Dendritic cell treated with granulocyte-macrophage colony-stimulating factor and Interleukin-4, amounts not matched to agents 40 ng/mL and 50 ng/mL, for 4 days (primary cell): ENCODE measurements at regions not wholly inside any gene's neighbourhood (a gene's known extent, or its start where the extent isn't known, plus 50 kb on each side); places are given as distances from the start of the nearest gene placed in this dataset.

Experiments used
- H3K27ac Mint-ChIP-seq: one replicate; pipeline ENCODE4 v1.8.0; 2022; ENCODE audit warnings: mild to moderate bottlenecking, mixed read lengths
- H3K27me3 Mint-ChIP-seq: one replicate; pipeline ENCODE4 v1.8.0; 2022; ENCODE audit warnings: mild to moderate bottlenecking, mixed read lengths
- H3K36me3 Mint-ChIP-seq: one replicate; pipeline ENCODE4 v1.8.0; 2022; ENCODE audit warnings: low read depth, mixed read lengths
- H3K4me1 Mint-ChIP-seq: one replicate; pipeline ENCODE4 v1.8.0; 2022; ENCODE audit warnings: low read depth, mixed read lengths
- H3K4me3 Mint-ChIP-seq: one replicate; pipeline ENCODE4 v1.8.0; 2022; ENCODE audit warnings: mild to moderate bottlenecking, moderate library complexity, mixed read lengths
- H3K9me3 Mint-ChIP-seq: one replicate; pipeline ENCODE4 v1.8.0; 2022; ENCODE audit warnings: mixed read lengths
- intact Hi-C: fragments of 100-400 bp; cut with micrococcal nuclease; formaldehyde crosslinking; loops from one replicate; pipeline ENCODE4 v1.15.0; 2022

DNA sequence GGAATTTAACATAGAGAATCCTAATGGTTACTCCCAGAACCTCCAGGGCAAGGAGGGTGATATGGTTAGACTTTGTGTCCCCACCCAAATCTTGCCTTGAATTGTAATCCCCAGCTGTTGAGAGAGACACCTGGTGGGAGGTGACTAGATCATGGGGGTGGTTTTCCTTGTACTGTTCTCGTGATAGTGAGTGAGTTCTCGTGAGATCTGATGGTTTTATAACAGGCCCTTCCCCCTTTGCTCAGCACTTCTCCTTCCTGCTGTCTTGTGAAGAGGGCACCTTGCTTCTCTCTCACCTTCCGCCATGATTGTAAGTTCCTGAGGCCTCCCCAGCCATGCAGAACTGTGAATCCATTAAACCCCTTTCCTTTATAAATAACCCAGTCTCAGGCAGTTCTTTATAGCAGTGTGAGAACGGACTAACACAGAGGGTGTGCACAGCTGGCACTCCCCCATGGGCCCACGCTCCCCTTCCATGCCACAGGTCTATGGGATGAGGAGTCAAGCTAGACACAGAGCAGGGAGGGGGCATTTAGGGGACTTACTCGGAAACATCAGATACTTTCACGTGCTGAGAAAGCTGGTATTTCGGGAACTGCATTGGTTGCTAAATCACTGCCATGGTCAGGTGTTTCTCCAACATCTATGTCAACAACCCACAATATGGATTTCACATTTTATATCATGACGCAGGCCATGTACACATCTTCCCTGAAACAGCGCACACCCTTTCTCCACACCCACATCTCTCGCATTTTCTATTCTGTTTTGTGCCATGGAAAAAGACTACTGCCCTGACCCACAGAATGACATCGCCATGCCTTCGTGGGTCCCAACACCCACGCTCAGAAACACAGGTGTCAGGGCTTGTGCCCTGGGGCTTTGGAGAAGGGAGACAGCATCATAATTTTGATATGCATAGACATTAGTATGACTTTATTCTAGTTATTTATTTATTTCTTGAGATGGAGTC lies 199.1 kb upstream of the GSE1 start:
- H3K27ac Mint-ChIP-seq: no peak overlapping the region
- H3K9me3 Mint-ChIP-seq: peaks cover 11% of the 10 kb centered on the region
- H3K4me3 Mint-ChIP-seq: no peak overlapping the region
- no peaks in the 10 kb centered on the region for H3K36me3 Mint-ChIP-seq
- intact Hi-C loops: no loop called here
- peaks cover 9% of the 10 kb centered on the region for H3K27me3 Mint-ChIP-seq
- no peaks in the 10 kb centered on the region for H3K4me1 Mint-ChIP-seq

DNA sequence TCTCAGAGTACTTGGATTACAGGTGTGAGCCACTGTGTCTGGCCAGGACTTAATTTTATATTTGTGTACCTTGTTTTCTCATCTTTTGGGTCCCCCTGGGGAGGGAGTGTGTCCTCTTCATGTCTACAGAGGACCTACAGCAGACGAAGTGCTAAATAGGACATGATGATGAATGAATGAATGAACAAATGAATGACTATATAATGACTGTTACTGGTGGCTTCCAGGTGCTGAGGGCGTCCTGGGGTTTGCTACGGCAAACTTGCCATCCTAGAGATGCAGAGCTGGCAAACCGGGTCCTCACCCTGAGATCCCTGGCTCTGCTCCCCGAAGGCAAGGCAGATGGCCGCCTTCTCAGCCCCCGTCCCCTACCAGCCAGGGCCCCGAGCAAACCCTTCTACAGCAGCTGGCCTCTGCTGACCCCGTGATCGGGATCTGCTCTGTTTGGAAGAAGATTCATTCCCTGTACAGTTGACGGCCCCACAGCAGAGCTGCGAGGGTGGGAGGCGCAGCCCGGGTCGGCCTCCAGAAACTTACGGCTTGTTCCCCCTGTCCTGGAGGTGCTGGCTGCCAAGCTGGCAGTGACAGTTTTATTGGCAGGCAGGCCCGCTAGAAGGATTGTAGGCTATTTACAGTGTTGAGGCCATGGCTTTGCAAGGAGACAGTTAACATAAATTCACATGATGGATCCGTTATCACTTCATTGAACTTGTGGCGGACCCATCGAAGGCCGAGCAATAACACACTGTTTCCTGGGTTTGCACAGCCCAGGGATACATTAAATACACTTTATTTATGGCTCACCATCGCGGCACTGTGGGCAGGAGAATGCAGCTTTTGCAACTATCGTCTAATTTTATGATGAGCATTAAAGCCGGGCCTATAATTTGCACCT lies 197.7 kb upstream of the GSE1 start:
- Mint-ChIP-seq H3K36me3 (no peaks in the 10 kb centered on the region), H3K27me3 (peaks cover 12% of the 10 kb centered on the region), H3K4me1 (no peaks in the 10 kb centered on the region), H3K4me3 (no peak overlapping the region), H3K9me3 (peaks cover 11% of the 10 kb centered on the region), H3K27ac (no peak overlapping the region)
- intact Hi-C loops: no loop called here

DNA sequence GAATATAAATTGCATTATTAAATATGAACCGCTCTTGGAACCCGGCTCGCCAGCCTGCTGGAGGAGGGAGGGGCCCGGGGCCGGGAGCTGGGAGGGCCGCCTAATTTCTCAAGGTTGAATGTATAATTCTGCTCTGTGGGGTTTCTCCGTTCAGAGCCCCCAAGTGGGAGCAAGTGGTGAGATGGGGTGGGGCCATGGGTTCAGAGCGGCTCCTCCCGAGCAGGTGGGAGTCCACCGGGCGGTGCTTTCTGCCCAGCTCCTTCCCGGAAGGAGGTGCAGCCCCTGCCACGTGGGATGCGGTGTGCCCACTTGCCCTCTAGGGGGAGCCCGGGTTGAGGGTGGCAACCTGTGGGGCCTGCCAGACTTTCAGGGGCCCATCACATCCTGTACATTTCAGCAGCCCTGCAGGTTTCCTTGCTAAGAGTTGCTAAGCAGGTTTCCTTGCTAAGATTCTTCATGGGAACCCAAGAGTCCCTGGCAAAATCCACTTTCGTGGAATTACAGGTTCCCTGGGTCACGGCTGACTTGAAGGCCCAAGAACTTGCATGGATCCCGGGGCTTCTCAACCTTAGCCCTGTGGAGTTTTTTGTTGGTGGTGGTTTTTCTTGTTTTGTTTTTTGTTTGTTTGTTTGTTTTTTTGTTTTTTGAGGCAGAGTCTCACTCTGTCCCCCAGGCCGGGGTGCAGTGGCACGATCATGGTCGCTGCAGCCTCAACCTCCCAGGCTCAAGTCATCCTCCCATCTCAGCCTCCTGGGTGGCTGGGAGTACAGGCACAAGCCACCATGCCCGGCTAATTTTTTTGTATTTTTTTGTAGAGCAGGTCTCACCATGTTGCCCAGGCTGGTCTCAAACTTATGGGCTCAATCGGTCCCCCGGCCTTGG lies 196.7 kb upstream of the GSE1 start:
- Mint-ChIP-seq H3K4me3 (no peak overlapping the region), H3K9me3 (peaks cover 11% of the 10 kb centered on the region), H3K4me1 (peaks cover 6% of the 10 kb centered on the region), H3K27me3 (peaks cover 16% of the 10 kb centered on the region), H3K36me3 (no peaks in the 10 kb centered on the region), H3K27ac (no peak overlapping the region)
- intact Hi-C loops: no loop called here

DNA sequence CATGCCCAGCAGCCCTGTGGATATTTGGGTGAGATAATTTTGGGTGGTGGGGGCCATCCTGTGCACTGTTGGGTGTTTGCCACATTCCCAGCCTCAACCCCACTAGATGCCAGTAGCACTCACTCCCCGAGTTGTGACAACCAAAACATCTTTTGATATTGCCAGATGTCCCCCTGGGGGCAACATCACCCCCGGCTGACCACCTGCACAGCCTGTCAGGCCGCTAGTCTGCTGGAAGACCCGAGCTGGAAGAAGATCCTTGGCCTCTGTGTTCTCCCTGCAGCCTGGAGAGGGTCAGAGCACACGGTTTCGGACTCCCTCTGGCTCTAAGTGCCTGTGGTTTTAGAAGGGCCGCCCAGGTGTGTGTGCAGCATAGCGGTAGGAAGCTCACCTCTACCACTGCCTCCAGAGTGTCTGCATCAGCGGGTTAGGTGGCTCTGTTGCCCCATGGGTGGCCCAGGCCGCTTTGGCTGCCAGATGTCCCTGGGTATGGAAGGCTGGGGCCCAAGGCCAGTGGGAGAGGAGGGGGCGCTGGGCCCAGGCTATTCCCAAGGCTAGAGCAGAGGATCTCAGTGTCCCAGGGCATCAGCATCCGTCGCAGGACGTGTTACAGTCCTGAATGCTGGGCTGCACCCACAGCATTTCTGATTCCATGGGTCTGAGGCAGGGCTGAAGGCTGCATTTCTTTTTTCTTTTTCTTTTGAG lies 195.8 kb upstream of the GSE1 start:
- intact Hi-C loops: no loop called here
- peaks cover 23% of the 10 kb centered on the region for H3K27me3 Mint-ChIP-seq
- H3K9me3 Mint-ChIP-seq: peaks cover 11% of the 10 kb centered on the region
- H3K36me3 Mint-ChIP-seq: no peaks in the 10 kb centered on the region
- H3K4me1 Mint-ChIP-seq: peaks cover 6% of the 10 kb centered on the region
- H3K27ac Mint-ChIP-seq: no peak overlapping the region
- H3K4me3 Mint-ChIP-seq: no peak overlapping the region

DNA sequence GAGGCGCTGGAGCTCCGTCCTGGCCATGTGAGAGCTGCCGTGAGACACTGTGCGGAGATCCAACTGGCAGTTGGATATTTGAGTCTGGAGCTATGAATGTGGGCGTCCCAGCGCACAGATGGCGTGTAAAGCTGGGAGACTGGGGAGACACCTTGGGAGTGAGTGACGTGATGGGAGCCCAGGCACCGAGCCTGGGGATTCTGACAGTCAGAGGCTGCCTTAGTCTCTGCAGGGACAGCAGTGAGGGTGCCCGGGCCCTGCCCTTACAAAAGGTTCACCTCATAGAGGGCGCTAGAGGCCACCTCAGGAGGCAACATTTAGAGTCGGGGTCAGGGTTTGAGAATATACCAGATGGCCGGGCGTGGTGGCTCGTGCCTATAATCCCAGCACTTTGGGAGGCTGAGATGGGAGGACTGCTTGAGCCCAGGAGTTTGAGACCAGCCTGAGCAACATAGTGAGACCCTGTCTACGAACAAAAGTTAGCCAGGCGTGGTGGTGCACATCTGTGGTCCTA lies 194.1 kb upstream of the GSE1 start:
- Mint-ChIP-seq H3K9me3 (peaks cover 3% of the 10 kb centered on the region), H3K27ac (peak overlapping the region; percentile 12), H3K27me3 (peaks cover 34% of the 10 kb centered on the region), H3K4me3 (no peak overlapping the region), H3K4me1 (peaks cover 6% of the 10 kb centered on the region), H3K36me3 (no peaks in the 10 kb centered on the region)
- intact Hi-C loops: no loop called here

DNA sequence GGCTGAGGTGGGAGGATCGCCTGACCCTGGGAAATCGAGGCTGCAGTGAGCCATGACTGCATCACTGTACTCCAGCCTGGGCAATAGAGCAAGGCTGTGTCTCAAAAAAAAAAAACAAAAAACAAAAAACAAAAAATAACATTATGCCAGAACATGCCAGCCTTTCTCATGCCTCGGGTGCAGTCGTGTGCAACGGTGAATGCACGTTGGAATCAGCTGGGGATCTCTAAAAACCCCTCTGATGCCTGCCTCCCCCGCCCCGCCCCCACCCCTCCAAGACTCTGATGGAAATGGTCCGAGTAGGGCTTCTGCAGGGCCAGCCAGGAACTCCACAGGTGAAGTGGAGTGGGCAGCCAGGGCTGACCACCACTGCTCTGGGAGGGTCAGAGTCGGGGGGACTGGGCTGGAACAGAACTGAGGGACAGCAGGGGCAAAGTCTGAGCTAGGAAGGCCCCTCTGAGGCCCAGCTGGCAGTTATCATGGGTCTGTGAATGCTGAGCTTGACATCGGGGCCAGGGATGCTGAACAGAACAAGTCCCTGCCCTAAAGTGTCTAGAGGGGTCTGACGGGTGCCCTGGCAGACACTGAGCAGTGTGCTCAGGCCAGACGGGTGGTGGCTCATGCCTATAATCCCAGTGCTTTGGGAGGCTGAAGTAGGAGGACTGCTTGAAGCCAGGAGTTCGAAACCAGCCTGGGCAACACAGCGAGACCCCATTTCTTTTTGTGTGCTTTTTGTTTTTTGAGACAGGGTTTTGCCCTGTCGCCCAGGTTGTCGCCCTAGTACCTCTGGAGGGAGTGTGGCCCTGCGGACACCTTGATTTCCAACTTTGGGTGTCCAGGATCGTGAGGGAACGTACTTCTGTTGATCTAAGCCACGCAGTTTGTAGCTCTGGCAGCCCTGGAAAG lies 193.4 kb upstream of the GSE1 start:
- intact Hi-C loops: loop anchor here (2.0 to 10.0 kb wide), 3 partner anchors 143 to 295 kb away; no protein-coding TSS in a partner anchor
- Mint-ChIP-seq H3K36me3 (no peaks in the 10 kb centered on the region), H3K27ac (no peak overlapping the region), H3K4me3 (no peak overlapping the region), H3K4me1 (peaks cover 6% of the 10 kb centered on the region), H3K9me3 (no peaks in the 10 kb centered on the region), H3K27me3 (peaks cover 35% of the 10 kb centered on the region)

DNA sequence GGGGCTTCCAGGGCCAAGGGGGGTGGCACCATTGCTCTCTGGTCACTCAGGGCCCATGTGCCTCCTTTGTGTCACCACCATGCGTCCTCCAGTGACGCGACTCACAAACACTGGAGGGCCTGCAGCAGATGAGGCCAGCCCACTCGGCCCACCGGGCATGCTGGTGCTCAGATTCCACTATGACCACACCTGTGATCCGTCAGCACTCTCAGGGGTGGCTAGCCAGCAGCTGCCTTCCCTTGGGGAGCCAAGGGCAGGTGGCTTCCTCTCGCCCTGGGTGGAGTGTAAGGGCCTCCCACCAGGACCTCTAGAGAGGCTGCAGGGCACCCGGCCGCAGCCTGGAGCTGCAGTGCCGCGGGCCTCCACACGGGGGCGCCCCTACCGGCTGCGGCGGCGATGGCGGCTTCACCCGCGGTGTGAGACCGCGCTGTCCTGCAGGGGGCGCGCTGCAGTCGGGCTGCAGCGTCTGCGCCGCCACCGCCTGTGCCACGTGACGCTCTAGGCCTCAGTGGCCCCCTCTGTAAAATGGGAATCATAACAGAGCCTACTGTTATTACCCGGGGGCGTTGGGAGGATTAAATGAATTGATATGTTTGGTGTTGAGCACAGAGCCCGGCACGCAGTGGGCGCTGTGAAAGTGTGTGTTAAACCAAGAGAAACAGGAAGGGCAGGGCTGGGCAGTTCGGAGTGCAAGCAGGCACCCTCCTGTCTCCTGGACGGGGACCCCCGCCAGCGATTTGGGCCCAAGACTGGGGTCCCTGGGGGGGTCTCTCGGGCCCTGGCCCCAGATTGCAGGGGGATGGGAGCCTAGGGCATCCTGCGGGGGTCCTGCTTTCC lies 192.4 kb upstream of the GSE1 start:
- H3K27ac Mint-ChIP-seq: no peak overlapping the region
- peaks cover 40% of the 10 kb centered on the region for H3K27me3 Mint-ChIP-seq
- intact Hi-C loops: loop anchor here (2.0 to 10.0 kb wide), 3 partner anchors 142 to 294 kb away; no protein-coding TSS in a partner anchor
- H3K4me3 Mint-ChIP-seq: no peak overlapping the region
- peaks cover 6% of the 10 kb centered on the region for H3K4me1 Mint-ChIP-seq
- no peaks in the 10 kb centered on the region for H3K36me3 Mint-ChIP-seq
- no peaks in the 10 kb centered on the region for H3K9me3 Mint-ChIP-seq

DNA sequence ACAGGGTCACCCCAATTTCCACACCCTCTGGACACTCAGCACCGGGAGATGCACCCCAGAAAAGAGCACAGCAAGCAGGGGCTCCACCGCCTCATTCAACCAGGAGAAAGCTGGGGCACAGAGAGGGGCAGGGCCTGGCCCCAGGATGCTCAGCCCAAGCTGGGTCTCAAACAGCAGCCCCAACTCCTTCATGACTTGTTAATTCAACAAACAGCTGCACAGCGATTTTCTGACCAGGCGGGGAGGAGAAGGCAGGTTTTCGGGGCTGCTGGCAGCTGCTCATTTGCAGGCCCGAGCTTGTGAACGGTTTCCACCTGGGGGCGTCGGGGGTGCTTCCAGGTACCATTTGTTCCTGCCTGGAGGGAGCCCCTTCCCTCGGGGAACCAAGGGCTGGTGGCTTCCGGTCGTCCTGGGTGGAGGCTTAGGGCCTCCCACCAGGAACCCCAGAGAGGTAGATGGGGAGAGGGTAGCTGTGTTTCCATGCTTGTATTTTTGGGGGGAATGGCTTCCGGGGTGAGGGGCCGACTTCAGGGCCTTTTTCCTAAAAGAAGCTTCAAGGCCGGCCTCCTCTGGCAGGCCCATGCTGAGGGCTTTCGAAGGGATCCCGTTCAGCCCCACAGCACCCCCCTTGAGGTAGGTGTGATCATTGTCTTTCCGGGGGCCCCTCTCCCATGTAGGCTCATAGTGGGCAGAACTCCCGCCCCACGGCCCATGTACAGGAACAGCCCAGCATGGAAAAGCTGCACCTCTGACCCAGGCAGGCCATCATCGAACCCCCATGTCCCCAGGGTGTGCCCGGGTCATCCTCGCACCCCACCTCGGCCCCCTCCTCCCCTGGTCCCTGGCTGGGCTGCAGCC lies 191.6 kb upstream of the GSE1 start:
- peaks cover 6% of the 10 kb centered on the region for H3K4me1 Mint-ChIP-seq
- intact Hi-C loops: loop anchor here (2.0 to 10.0 kb wide), 3 partner anchors 141 to 293 kb away; no protein-coding TSS in a partner anchor
- no peak overlapping the region for H3K27ac Mint-ChIP-seq
- H3K9me3 Mint-ChIP-seq: no peaks in the 10 kb centered on the region
- H3K27me3 Mint-ChIP-seq: peaks cover 44% of the 10 kb centered on the region
- H3K4me3 Mint-ChIP-seq: no peak overlapping the region
- no peaks in the 10 kb centered on the region for H3K36me3 Mint-ChIP-seq

DNA sequence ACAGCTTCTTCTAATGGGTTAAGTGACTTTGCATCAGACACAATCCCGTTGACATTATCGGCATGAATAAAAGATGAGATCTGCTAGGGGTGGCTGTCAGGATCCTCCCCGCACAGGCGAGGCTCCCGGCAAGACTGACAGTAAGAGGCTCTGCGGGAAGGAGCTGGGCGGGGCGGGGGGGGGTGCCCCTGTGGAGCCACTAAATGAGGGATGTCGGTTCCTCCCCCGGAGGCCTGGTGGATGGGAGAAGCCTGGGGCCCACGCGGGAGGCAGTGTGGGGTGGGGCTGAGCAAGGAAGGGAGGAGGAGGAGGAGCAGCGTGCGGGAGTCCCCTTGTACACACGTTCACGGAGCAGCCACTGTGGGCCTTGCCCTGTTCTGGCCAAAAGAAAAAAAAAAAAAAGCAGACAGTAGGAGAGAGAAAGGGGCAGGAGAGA lies 190.9 kb upstream of the GSE1 start:
- Mint-ChIP-seq H3K27ac (no peak overlapping the region), H3K36me3 (no peaks in the 10 kb centered on the region), H3K4me1 (peaks cover 6% of the 10 kb centered on the region), H3K27me3 (peaks cover 45% of the 10 kb centered on the region), H3K4me3 (no peak overlapping the region), H3K9me3 (no peaks in the 10 kb centered on the region)
- intact Hi-C loops: loop anchor here (10.0 kb wide), 1 partner anchor 293 kb away; no protein-coding TSS in a partner anchor

DNA sequence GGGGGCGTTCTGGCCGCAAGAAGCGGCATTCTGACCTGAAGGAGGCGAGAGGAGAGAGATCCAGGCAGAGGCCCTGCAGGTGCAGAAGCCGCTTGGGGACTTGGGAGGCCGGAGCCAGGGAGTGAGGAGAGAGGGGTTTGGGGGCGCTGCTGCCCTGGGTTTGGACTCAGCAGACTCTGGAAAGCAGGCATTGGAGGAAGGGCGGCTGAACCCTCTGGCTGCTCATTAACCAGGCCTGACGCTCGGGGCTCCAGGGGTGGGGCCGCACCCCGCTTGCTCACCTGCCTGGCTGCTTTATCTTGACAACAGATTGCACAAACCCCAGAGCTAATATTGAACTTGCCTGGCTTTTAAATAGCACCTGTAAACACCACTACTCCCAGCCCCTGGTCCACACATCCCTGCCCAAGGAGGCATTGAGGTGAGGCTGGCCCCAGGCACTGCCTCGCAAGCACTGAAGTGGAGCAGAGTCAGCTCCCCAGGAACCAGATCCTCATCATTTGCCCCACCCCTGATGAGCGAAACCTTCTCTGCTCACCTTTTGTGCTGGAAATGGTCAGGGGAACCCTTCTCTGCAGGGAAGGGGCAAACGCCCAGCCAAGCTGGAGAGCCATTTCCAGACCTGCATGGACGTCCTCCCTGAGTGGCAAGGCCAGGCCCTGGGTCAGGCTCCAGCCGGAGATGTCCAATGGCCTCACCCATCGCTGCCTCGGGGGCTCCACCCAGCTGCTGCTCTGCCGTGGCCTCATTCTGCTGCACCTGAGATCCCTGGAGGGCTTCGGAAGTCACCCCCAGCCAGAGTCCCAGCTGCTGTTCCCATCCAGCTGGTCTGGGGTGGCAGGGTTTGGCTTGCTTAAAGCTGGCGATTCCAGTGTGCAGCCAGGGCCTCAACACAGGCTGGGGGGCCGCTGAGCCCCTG lies 190.2 kb upstream of the GSE1 start:
- H3K4me1 Mint-ChIP-seq: peaks cover 6% of the 10 kb centered on the region
- intact Hi-C loops: loop anchor here (10.0 kb wide), 1 partner anchor 292 kb away; no protein-coding TSS in a partner anchor
- H3K27me3 Mint-ChIP-seq: peaks cover 45% of the 10 kb centered on the region
- H3K9me3 Mint-ChIP-seq: no peaks in the 10 kb centered on the region
- H3K36me3 Mint-ChIP-seq: no peaks in the 10 kb centered on the region
- no peak overlapping the region for H3K4me3 Mint-ChIP-seq
- no peak overlapping the region for H3K27ac Mint-ChIP-seq
